K562 (cell line): ENCODE measurements at regions not wholly inside any gene's neighbourhood (a gene's known extent, or its start where the extent isn't known, plus 50 kb on each side); places are given as distances from the start of the nearest gene placed in this dataset.

Source experiments
- CBFA2T3 ChIP-seq: fragments of 450-650 bp; IDR thresholded peaks from 2 replicates; pipeline ENCODE4 v1.6.1; 2017
- CBX1 ChIP-seq: sonication (generic); IDR thresholded peaks from 2 replicates; pipeline ENCODE4 v1.6.1; 2016; ENCODE audit warnings: antibody characterized with exemption, low read depth, mild to moderate bottlenecking
- HDAC2 ChIP-seq: fragments of 450-650 bp; IDR thresholded peaks from 2 replicates; pipeline ENCODE4 v1.6.1; 2016; ENCODE audit warnings: mild to moderate bottlenecking
- HDGF ChIP-seq: fragments of 450-650 bp; IDR thresholded peaks from 2 replicates; pipeline ENCODE4 v1.6.1; 2016
- JUND ChIP-seq, 2 experiments: IDR thresholded peaks; 2 replicates in 1 of 2; 3 replicates in 1 of 2; pipeline ENCODE4 v1.6.1; 2011; ENCODE audit warnings: borderline replicate concordance in 2 of 2, low read depth in 2 of 2, low read length in 2 of 2, improper control_type of control experiment in 1 of 2, missing biosample characterization in 1 of 2, missing genetic modification characterization in 1 of 2, missing genetic modification reagents in 1 of 2
- KAT8 ChIP-seq: fragments of 450-650 bp; IDR thresholded peaks from 2 replicates; pipeline ENCODE4 v1.6.1; 2016; ENCODE audit warnings: low read depth, mild to moderate bottlenecking
- NR2C2 ChIP-seq, 2 experiments: fragments of 200-800 bp in 1 of 2; sonication (Bioruptor generic) in 1 of 2; sonication (generic) in 1 of 2; formaldehyde crosslinking in 1 of 2; IDR thresholded peaks; 2 replicates each; pipeline versions ENCODE4 v1.6.1 to v1.8.0; 2016 to 2022; ENCODE audit warnings: mild to moderate bottlenecking in 1 of 2, missing compliant biosample characterization in 1 of 2, missing genetic modification characterization in 1 of 2, missing genetic modification reagents in 1 of 2
- RFX7 ChIP-seq: fragments of 250-450 bp; sonication (Bioruptor Pico); IDR thresholded peaks from 2 replicates; pipeline ENCODE4 v1.5.1; 2021; ENCODE audit warnings: mild to moderate bottlenecking
- TBP ChIP-seq: optimal IDR thresholded peaks from 2 replicates; pipeline ENCODE3; 2011; ENCODE audit warnings: low read depth, low read length, improper control_type of control experiment
- ZBTB26 ChIP-seq: fragments of 450-650 bp; formaldehyde crosslinking; IDR thresholded peaks from 2 replicates; pipeline ENCODE4 v1.4.0; 2022; ENCODE audit warnings: missing genetic modification characterization
- ZNF277 ChIP-seq: fragments of 250-450 bp; sonication (Bioruptor Pico); IDR thresholded peaks from 2 replicates; pipeline ENCODE4 v1.8.0; 2022; ENCODE audit warnings: inconsistent platforms, mild to moderate bottlenecking, moderate library complexity, borderline replicate concordance
- ZNF384 ChIP-seq: IDR thresholded peaks from 2 replicates; pipeline ENCODE4 v1.6.1; 2012; ENCODE audit warnings: low read depth, low read length, improper control_type of control experiment
- ZNF445 ChIP-seq: fragments of 250-450 bp; sonication (Bioruptor Pico); IDR thresholded peaks from 2 replicates; pipeline ENCODE4 v1.4.0; 2020; ENCODE audit warnings: low read depth, mild to moderate bottlenecking, moderate library complexity
- ZNF511 ChIP-seq: sonication (generic); formaldehyde crosslinking; IDR thresholded peaks from 2 replicates; pipeline ENCODE4 v1.8.0; 2022; ENCODE audit warnings: mild to moderate bottlenecking, missing genetic modification reagents
- TF ChIP-seq, protein P1 (sequence below): fragments of 250-450 bp; sonication (Bioruptor Pico); IDR thresholded peaks from 2 replicates; pipeline ENCODE4 v1.4.0; 2020; ENCODE audit warnings: mild to moderate bottlenecking, moderate library complexity, borderline replicate concordance
- TF ChIP-seq, protein P2 (sequence below), 2 experiments: fragments of 450-650 bp in 1 of 2; sonication (generic) in 1 of 2; formaldehyde crosslinking in 1 of 2; IDR thresholded peaks in 1 of 2; conservative IDR thresholded peaks in 1 of 2; 2 replicates each; pipeline versions ENCODE4 v1.6.1 to v1.8.1; 2016 to 2023; ENCODE audit warnings: mild to moderate bottlenecking in 2 of 2, moderate library complexity in 2 of 2, inconsistent platforms in 1 of 2, missing genetic modification reagents in 1 of 2
- TF ChIP-seq, protein P3 (sequence below): fragments of 250-450 bp; sonication (Bioruptor Pico); IDR thresholded peaks from 2 replicates; pipeline ENCODE4 v1.8.0; 2021; ENCODE audit warnings: moderate library complexity, mild to moderate bottlenecking, inconsistent platforms

DNA sequence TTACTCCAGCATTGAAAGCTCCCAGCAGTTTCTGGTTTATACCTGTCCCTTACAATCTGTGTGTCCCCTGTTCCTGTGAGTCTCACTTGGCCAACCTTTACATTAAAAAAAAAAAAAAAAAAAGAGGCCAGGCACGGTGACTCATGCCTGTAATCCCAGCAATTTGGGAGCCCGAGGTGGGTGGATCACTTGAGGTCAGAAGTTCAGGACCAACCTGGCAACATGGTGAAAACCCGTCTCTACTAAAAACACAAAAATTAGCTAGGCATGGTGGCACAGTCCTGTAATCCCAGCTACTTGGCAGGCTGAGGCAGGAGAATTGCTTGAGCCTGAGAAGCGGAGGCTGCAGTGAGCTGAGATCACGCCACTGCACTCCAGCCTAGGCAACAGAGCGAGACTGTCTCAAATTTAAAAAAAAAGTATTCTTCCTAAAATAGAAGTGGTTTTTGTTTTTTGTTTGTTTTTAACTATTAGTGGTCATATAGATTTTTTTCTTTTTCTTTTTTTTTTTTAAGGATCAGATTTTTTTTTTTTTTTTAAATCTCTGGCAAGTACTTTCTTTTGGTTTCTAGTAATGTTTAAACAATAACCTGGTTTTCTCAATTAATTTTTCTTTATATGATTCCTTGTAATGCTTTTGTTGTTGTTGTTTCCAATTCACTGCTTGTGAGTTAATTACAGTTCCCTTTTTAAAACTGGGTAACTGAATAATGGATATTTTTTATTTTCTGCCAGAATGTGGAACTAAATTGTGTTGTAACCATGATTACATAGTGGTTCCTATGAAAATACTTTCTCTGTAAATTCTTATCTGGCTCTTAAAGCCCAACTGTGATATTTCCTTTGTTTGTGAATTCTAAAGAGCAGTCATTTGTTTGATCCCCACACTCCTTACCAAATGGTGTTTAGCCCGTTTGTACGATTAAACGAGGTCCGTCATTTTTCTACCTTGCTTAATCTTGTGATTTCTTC is 116.8 kb downstream of the CTAGE1 start (continued):
- TF ChIP-seq ZNF445 = no peak
- TF ChIP-seq RFX7 (CRISPR knock-in tag) = no peak
- peak; percentile 70 for TF ChIP-seq ZNF384
- TF ChIP-seq ZNF511 (CRISPR knock-in tag) = no peak
- no peak for TF ChIP-seq ZBTB26 (CRISPR knock-in tag)
- TF ChIP-seq, protein P1, sequence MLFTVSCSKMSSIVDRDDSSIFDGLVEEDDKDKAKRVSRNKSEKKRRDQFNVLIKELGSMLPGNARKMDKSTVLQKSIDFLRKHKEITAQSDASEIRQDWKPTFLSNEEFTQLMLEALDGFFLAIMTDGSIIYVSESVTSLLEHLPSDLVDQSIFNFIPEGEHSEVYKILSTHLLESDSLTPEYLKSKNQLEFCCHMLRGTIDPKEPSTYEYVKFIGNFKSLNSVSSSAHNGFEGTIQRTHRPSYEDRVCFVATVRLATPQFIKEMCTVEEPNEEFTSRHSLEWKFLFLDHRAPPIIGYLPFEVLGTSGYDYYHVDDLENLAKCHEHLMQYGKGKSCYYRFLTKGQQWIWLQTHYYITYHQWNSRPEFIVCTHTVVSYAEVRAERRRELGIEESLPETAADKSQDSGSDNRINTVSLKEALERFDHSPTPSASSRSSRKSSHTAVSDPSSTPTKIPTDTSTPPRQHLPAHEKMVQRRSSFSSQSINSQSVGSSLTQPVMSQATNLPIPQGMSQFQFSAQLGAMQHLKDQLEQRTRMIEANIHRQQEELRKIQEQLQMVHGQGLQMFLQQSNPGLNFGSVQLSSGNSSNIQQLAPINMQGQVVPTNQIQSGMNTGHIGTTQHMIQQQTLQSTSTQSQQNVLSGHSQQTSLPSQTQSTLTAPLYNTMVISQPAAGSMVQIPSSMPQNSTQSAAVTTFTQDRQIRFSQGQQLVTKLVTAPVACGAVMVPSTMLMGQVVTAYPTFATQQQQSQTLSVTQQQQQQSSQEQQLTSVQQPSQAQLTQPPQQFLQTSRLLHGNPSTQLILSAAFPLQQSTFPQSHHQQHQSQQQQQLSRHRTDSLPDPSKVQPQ (CRISPR knock-in tag) = no peak
- no peak for TF ChIP-seq CBFA2T3
- TF ChIP-seq, protein P2, sequence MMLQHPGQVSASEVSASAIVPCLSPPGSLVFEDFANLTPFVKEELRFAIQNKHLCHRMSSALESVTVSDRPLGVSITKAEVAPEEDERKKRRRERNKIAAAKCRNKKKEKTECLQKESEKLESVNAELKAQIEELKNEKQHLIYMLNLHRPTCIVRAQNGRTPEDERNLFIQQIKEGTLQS (IDR thresholded peaks at IDR 0.05) = peak; percentile 54
- TF ChIP-seq, protein P2 (CRISPR knock-in tag; conservative IDR thresholded peaks at IDR 0.05) = no peak
- no peak for TF ChIP-seq ZNF277 (CRISPR knock-in tag)
- TF ChIP-seq TBP = no peak
- TF ChIP-seq, protein P3, sequence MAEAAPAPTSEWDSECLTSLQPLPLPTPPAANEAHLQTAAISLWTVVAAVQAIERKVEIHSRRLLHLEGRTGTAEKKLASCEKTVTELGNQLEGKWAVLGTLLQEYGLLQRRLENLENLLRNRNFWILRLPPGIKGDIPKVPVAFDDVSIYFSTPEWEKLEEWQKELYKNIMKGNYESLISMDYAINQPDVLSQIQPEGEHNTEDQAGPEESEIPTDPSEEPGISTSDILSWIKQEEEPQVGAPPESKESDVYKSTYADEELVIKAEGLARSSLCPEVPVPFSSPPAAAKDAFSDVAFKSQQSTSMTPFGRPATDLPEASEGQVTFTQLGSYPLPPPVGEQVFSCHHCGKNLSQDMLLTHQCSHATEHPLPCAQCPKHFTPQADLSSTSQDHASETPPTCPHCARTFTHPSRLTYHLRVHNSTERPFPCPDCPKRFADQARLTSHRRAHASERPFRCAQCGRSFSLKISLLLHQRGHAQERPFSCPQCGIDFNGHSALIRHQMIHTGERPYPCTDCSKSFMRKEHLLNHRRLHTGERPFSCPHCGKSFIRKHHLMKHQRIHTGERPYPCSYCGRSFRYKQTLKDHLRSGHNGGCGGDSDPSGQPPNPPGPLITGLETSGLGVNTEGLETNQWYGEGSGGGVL (CRISPR knock-in tag) = no peak
- TF ChIP-seq HDAC2 = no peak
- TF ChIP-seq KAT8 = no peak
- no peak for TF ChIP-seq NR2C2 (CRISPR knock-in tag; IDR thresholded peaks at IDR 0.05)
- peak; percentile 12; the same call in 1 of the 2 replicates for TF ChIP-seq NR2C2 (tag; IDR thresholded peaks at IDR 0.05)
- TF ChIP-seq JUND (IDR thresholded peaks at IDR 0.05; ENCODE audit: borderline replicate concordance, low read depth, low read length) = peak; percentile 44; the same call in 1 of the 2 replicates
- TF ChIP-seq JUND (tag; IDR thresholded peaks at IDR 0.05; ENCODE audit: borderline replicate concordance, low read depth, low read length) = no peak
- TF ChIP-seq HDGF = no peak
- TF ChIP-seq CBX1 = no peak
